Smooth muscle cell (in vitro differentiated cells): ENCODE measurements at regions not wholly inside any gene's neighbourhood (a gene's known extent, or its start where the extent isn't known, plus 50 kb on each side); places are given as distances from the start of the nearest gene placed in this dataset.
A peak's percentile ranks its signal among the peaks of the same experiment; 100 is the strongest.
"Not testable (repeated sequence)": the region's sequence is repeated elsewhere in the genome, so short reads cannot be mapped to it uniquely, and the experiment has no call there.

Experiments
- DNase-seq: peaks from one replicate; lab custom pipeline; 2025; ENCODE audit not compliant: unreplicated experiment; lab: John Stamatoyannopoulos, UW
- H2AFZ ChIP-seq: fragments of 200-600 bp; sonication (generic); 2 replicates; pipeline ENCODE4 v1.6.0; 2016; ENCODE audit warnings: antibody characterized with exemption, low read depth, mild to moderate bottlenecking
- H3F3A ChIP-seq: fragments of 200-600 bp; sonication (generic); 2 replicates; pipeline ENCODE4 v1.6.0; 2017; ENCODE audit warnings: antibody characterized with exemption, low read depth
- H3K27ac ChIP-seq: fragments of 200-600 bp; sonication (generic); 2 replicates; pipeline ENCODE4 v1.5.1; 2016; ENCODE audit warnings: low read depth, mild to moderate bottlenecking
- H3K27me3 ChIP-seq: fragments of 200-600 bp; sonication (generic); 2 replicates; pipeline ENCODE4 v1.6.1; 2016; ENCODE audit warnings: low read depth, mild to moderate bottlenecking
- H3K36me3 ChIP-seq: fragments of 200-600 bp; sonication (generic); 2 replicates; pipeline ENCODE4 v1.5.1; 2016; ENCODE audit warnings: low read depth
- H3K4me1 ChIP-seq: fragments of 200-600 bp; sonication (generic); 2 replicates; pipeline ENCODE4 v1.5.1; 2016; ENCODE audit warnings: low read depth
- H3K4me2 ChIP-seq: fragments of 200-600 bp; sonication (generic); 2 replicates; pipeline ENCODE4 v1.6.0; 2016; ENCODE audit warnings: mild to moderate bottlenecking
- H3K4me3 ChIP-seq: fragments of 200-600 bp; sonication (generic); 2 replicates; pipeline ENCODE4 v1.5.1; 2016; ENCODE audit warnings: mild to moderate bottlenecking
- H3K79me2 ChIP-seq: fragments of 200-600 bp; sonication (generic); 2 replicates; pipeline ENCODE4 v1.6.0; 2016; ENCODE audit warnings: low read depth, mild to moderate bottlenecking
- H3K9ac ChIP-seq: fragments of 200-600 bp; sonication (generic); 2 replicates; pipeline ENCODE4 v1.6.0; 2016; ENCODE audit warnings: low read depth
- H3K9me3 ChIP-seq: fragments of 200-600 bp; sonication (generic); replicated peaks from 2 replicates; pipeline ENCODE4 v1.5.1; 2016; ENCODE audit warnings: low read depth
- H4K20me1 ChIP-seq: fragments of 200-600 bp; sonication (generic); 2 replicates; pipeline ENCODE4 v1.6.0; 2016; ENCODE audit warnings: low read depth
- CTCF ChIP-seq: fragments of 200-600 bp; sonication (generic); IDR thresholded peaks from 2 replicates; pipeline ENCODE4 v1.5.1; 2017; ENCODE audit warnings: borderline replicate concordance, mild to moderate bottlenecking, antibody characterized with exemption; ENCODE audit not compliant: insufficient read depth, poor library complexity, severe bottlenecking
- whole genome bisulfite sequencing: methylation state at CpG from one replicate; pipeline ENCODE4 v1.1.7; 2016; ENCODE audit warnings: low lambda C conversion rate; 5-methylcytosine and 5-hydroxymethylcytosine counted together

GRCh38 chr1:166594646-166595045 lies 244.6 kb upstream of the POGK start:
- Histone ChIP-seq H3F3A (no peaks in the 10 kb centered on the region), H4K20me1 (no peaks in the 10 kb centered on the region), H3K27ac (no peak overlapping the region), H3K4me3 (no peak overlapping the region), H3K27me3 (peaks cover 40% of the 10 kb centered on the region), H3K36me3 (no peaks in the 10 kb centered on the region), H2AFZ (no peak overlapping the region), H3K4me1 (no peaks in the 10 kb centered on the region), H3K9me3 (no peaks in the 10 kb centered on the region), H3K4me2 (no peak overlapping the region), H3K9ac (no peak overlapping the region), H3K79me2 (no peaks in the 10 kb centered on the region)
- no peak for DNase-seq
- 93% methylated on average over 3 of the region's 3 CpGs for WGBS
- no peak for TF ChIP-seq CTCF

GRCh38 chr1:166597516-166597915 lies 241.8 kb upstream of the POGK start:
- Histone ChIP-seq H3K4me1 (no peaks in the 10 kb centered on the region), H3K9ac (no peak overlapping the region), H3K79me2 (no peaks in the 10 kb centered on the region), H3K4me2 (peak overlapping the region; percentile 33), H3K27me3 (peaks cover 33% of the 10 kb centered on the region), H3K36me3 (no peaks in the 10 kb centered on the region), H3K9me3 (no peaks in the 10 kb centered on the region), H3F3A (no peaks in the 10 kb centered on the region), H3K27ac (no peak overlapping the region), H4K20me1 (no peaks in the 10 kb centered on the region), H2AFZ (no peak overlapping the region), H3K4me3 (no peak overlapping the region)
- TF ChIP-seq CTCF, result no peak
- no peak for DNase-seq

- no peak overlapping the region for H2AFZ ChIP-seq
- no peaks in the 10 kb centered on the region for H3F3A ChIP-seq
- H3K79me2 ChIP-seq, result no peaks in the 10 kb centered on the region
- H3K4me2 ChIP-seq, result no peak overlapping the region
- H3K4me1 ChIP-seq, result no peaks in the 10 kb centered on the region
- no peak overlapping the region for H3K27ac ChIP-seq
- H3K36me3 ChIP-seq, result no peaks in the 10 kb centered on the region
- H3K4me3 ChIP-seq, result no peak overlapping the region
- no peak for TF ChIP-seq CTCF
- no peak for DNase-seq
- H3K9me3 ChIP-seq, result no peaks in the 10 kb centered on the region
- H3K27me3 ChIP-seq, result peaks cover 10% of the 10 kb centered on the region
- no peak overlapping the region for H3K9ac ChIP-seq
- no peaks in the 10 kb centered on the region for H4K20me1 ChIP-seq
- WGBS, result 57% methylated on average over 1 of the region's 1 CpG
These were observed 238.7 kb upstream of the POGK start for GRCh38 chr1:166600574-166600973.

- no peak overlapping the region for H2AFZ ChIP-seq
- no peaks in the 10 kb centered on the region for H4K20me1 ChIP-seq
- DNase-seq, result no peak
- H3K9ac ChIP-seq, result no peak overlapping the region
- no peaks in the 10 kb centered on the region for H3K4me1 ChIP-seq
- TF ChIP-seq CTCF, result no peak
- H3K36me3 ChIP-seq, result no peaks in the 10 kb centered on the region
- peak overlapping the region; percentile 54 for H3K4me2 ChIP-seq
- H3F3A ChIP-seq, result no peaks in the 10 kb centered on the region
- 39% methylated on average over 5 of the region's 5 CpGs for WGBS
- no peaks in the 10 kb centered on the region for H3K9me3 ChIP-seq
- peaks cover 7% of the 10 kb centered on the region for H3K27me3 ChIP-seq
- no peak overlapping the region for H3K27ac ChIP-seq
- no peak overlapping the region for H3K4me3 ChIP-seq
- no peaks in the 10 kb centered on the region for H3K79me2 ChIP-seq
These were observed 237.5 kb upstream of the POGK start for GRCh38 chr1:166601650-166602278.

GRCh38 chr1:166602801-166603200 lies 236.5 kb upstream of the POGK start:
- WGBS, result 87% methylated on average over 3 of the region's 3 CpGs

More at GRCh38 chr1:166602801-166603200, 236.5 kb upstream of the POGK start:
- not testable (repeated sequence) for H3K4me2 ChIP-seq, H3K9ac ChIP-seq, DNase-seq, H3K9me3 ChIP-seq, H2AFZ ChIP-seq, H3K27me3 ChIP-seq, H3K27ac ChIP-seq, H3K4me1 ChIP-seq, H3K79me2 ChIP-seq, H3F3A ChIP-seq, H3K4me3 ChIP-seq, H3K36me3 ChIP-seq, H4K20me1 ChIP-seq
